HepG2 (cell line): ENCODE measurements at regions not wholly inside any gene's neighbourhood (a gene's known extent, or its start where the extent isn't known, plus 50 kb on each side); places are given as distances from the start of the nearest gene placed in this dataset.

Source experiments
- ARNTL ChIP-seq: sonication (generic); formaldehyde crosslinking; IDR thresholded peaks from 2 replicates; pipeline ENCODE4 v1.4.0; 2020; ENCODE audit warnings: mild to moderate bottlenecking, missing genetic modification reagents
- KAT2B ChIP-seq: fragments of 150-350 bp; IDR thresholded peaks from 2 replicates; pipeline ENCODE4 v1.6.1; 2014; ENCODE audit warnings: low read depth, low read length, borderline replicate concordance
- MATR3 ChIP-seq: sonication (generic); formaldehyde crosslinking; IDR thresholded peaks from 2 replicates; pipeline ENCODE4 v1.4.0; 2020; ENCODE audit warnings: missing genetic modification reagents
- MAX ChIP-seq: IDR thresholded peaks from 2 replicates; pipeline ENCODE4 v1.6.1; 2012; ENCODE audit warnings: inconsistent platforms
- SMYD3 ChIP-seq: sonication (generic); formaldehyde crosslinking; IDR thresholded peaks from 2 replicates; pipeline ENCODE4 v1.8.1; 2023; ENCODE audit warnings: mild to moderate bottlenecking, missing genetic modification reagents
- ZFP37 ChIP-seq: sonication (generic); formaldehyde crosslinking; IDR thresholded peaks from 2 replicates; pipeline ENCODE4 v1.4.0; 2020; ENCODE audit warnings: missing genetic modification reagents, borderline replicate concordance
- ZFP41 ChIP-seq: sonication (generic); formaldehyde crosslinking; IDR thresholded peaks from 2 replicates; pipeline ENCODE4 v1.4.0; 2020; ENCODE audit warnings: mild to moderate bottlenecking, missing genetic modification reagents, borderline replicate concordance
- ZNF232 ChIP-seq: sonication (generic); formaldehyde crosslinking; IDR thresholded peaks from 2 replicates; pipeline ENCODE4 v1.4.0; 2020; ENCODE audit warnings: missing genetic modification reagents, borderline replicate concordance
- ZNF251 ChIP-seq: sonication (generic); formaldehyde crosslinking; IDR thresholded peaks from 2 replicates; pipeline ENCODE4 v1.9.0; 2021; ENCODE audit warnings: mild to moderate bottlenecking, missing genetic modification reagents
- TF ChIP-seq, protein P1 (sequence below): sonication (generic); formaldehyde crosslinking; IDR thresholded peaks from 2 replicates; pipeline ENCODE4 v1.5.0; 2020; ENCODE audit warnings: mild to moderate bottlenecking, missing genetic modification reagents, moderate library complexity
- TF ChIP-seq, protein P2 (sequence below): sonication (generic); formaldehyde crosslinking; IDR thresholded peaks from 2 replicates; pipeline ENCODE4 v1.4.0; 2020; ENCODE audit warnings: mild to moderate bottlenecking, missing genetic modification reagents

GRCh38 chr5:100275631-100276030 is 259.5 kb upstream of the FAM174A start:
- TF ChIP-seq, protein P1, sequence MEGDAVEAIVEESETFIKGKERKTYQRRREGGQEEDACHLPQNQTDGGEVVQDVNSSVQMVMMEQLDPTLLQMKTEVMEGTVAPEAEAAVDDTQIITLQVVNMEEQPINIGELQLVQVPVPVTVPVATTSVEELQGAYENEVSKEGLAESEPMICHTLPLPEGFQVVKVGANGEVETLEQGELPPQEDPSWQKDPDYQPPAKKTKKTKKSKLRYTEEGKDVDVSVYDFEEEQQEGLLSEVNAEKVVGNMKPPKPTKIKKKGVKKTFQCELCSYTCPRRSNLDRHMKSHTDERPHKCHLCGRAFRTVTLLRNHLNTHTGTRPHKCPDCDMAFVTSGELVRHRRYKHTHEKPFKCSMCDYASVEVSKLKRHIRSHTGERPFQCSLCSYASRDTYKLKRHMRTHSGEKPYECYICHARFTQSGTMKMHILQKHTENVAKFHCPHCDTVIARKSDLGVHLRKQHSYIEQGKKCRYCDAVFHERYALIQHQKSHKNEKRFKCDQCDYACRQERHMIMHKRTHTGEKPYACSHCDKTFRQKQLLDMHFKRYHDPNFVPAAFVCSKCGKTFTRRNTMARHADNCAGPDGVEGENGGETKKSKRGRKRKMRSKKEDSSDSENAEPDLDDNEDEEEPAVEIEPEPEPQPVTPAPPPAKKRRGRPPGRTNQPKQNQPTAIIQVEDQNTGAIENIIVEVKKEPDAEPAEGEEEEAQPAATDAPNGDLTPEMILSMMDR = no peak
- no peak for TF ChIP-seq ARNTL (CRISPR knock-in tag)
- TF ChIP-seq SMYD3 (CRISPR knock-in tag) = no peak
- TF ChIP-seq ZNF251 (CRISPR knock-in tag) = no peak
- TF ChIP-seq ZNF232 (CRISPR knock-in tag) = no peak
- TF ChIP-seq ZFP37 (CRISPR knock-in tag) = no peak
- no peak for TF ChIP-seq KAT2B
- TF ChIP-seq, protein P2, sequence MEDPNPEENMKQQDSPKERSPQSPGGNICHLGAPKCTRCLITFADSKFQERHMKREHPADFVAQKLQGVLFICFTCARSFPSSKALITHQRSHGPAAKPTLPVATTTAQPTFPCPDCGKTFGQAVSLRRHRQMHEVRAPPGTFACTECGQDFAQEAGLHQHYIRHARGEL (CRISPR knock-in tag) = no peak
- no peak for TF ChIP-seq MATR3
- no peak for TF ChIP-seq ZFP41 (CRISPR knock-in tag)
- TF ChIP-seq MAX = no peak
